ENCODE measurements at regions not wholly inside any gene's neighbourhood (a gene's known extent, or its start where the extent isn't known, plus 50 kb on each side); places are given as distances from the start of the nearest gene placed in this dataset.

- no peak overlapping the region for H3K27ac ChIP-seq
- no peak for TF ChIP-seq CTCF (IDR thresholded peaks at IDR 0.05)
- no peak overlapping the region for H3K9ac ChIP-seq
- H3K4me3 ChIP-seq (ENCODE audit: low read depth, low read length), result no peak overlapping the region
- no peak overlapping the region for H3K4me2 ChIP-seq (ENCODE audit: low read length)
- no peaks in the 10 kb centered on the region for H3K36me3 ChIP-seq (ENCODE audit: control insufficient read depth, insufficient read depth, low read length)
- no peak overlapping the region for H2AFZ ChIP-seq
- no peaks in the 10 kb centered on the region for H3K79me2 ChIP-seq
- no peaks in the 10 kb centered on the region for H3K9me3 ChIP-seq (ENCODE audit: control insufficient read depth, low read length)
- no peaks in the 10 kb centered on the region for H3K4me1 ChIP-seq
- H3K27me3 ChIP-seq (ENCODE audit: control insufficient read depth, insufficient read depth, low read length), result no peaks in the 10 kb centered on the region
Measured at GRCh38 chr3:23019596-23020300, 183.4 kb upstream of the UBE2E2 start.

- TF ChIP-seq CTCF (IDR thresholded peaks at IDR 0.05), result no peak
- H3K36me3 ChIP-seq (ENCODE audit: control insufficient read depth, insufficient read depth, low read length), result no peaks in the 10 kb centered on the region
Measured at GRCh38 chr3:23028294-23028693, 174.8 kb upstream of the UBE2E2 start.

GRCh38 chr3:23029001-23029400 is 174.1 kb upstream of the UBE2E2 start:
- Histone ChIP-seq H3K36me3 (ENCODE audit: control insufficient read depth, insufficient read depth, low read length) (no peaks in the 10 kb centered on the region), H3K4me2 (ENCODE audit: low read length) (no peak overlapping the region), H3K9ac (no peak overlapping the region), H3K79me2 (no peaks in the 10 kb centered on the region), H3K9me3 (ENCODE audit: control insufficient read depth, low read length) (no peaks in the 10 kb centered on the region), H3K4me1 (no peaks in the 10 kb centered on the region), H3K4me3 (ENCODE audit: low read depth, low read length) (no peak overlapping the region), H2AFZ (no peak overlapping the region), H3K27ac (no peak overlapping the region), H3K27me3 (ENCODE audit: control insufficient read depth, insufficient read depth, low read length) (no peaks in the 10 kb centered on the region)
- no peak for TF ChIP-seq CTCF (IDR thresholded peaks at IDR 0.05)

More at GRCh38 chr3:23028294-23028693, 174.8 kb upstream of the UBE2E2 start:
- no peak overlapping the region for H3K4me3 ChIP-seq (ENCODE audit: low read depth, low read length)
- H2AFZ ChIP-seq, result no peak overlapping the region
- H3K4me1 ChIP-seq, result no peaks in the 10 kb centered on the region
- H3K27ac ChIP-seq, result no peak overlapping the region
- H3K27me3 ChIP-seq (ENCODE audit: control insufficient read depth, insufficient read depth, low read length), result no peaks in the 10 kb centered on the region
- no peak overlapping the region for H3K9ac ChIP-seq
- H3K4me2 ChIP-seq (ENCODE audit: low read length), result no peak overlapping the region
- no peaks in the 10 kb centered on the region for H3K79me2 ChIP-seq
- no peaks in the 10 kb centered on the region for H3K9me3 ChIP-seq (ENCODE audit: control insufficient read depth, low read length)

GRCh38 chr3:23035927-23036640 is 167.0 kb upstream of the UBE2E2 start:
- Histone ChIP-seq H3K9ac (no peak overlapping the region), H3K4me2 (ENCODE audit: low read length) (no peak overlapping the region), H3K9me3 (ENCODE audit: control insufficient read depth, low read length) (no peaks in the 10 kb centered on the region), H3K36me3 (ENCODE audit: control insufficient read depth, insufficient read depth, low read length) (no peaks in the 10 kb centered on the region), H3K4me3 (ENCODE audit: low read depth, low read length) (no peak overlapping the region), H3K27me3 (ENCODE audit: control insufficient read depth, insufficient read depth, low read length) (no peaks in the 10 kb centered on the region), H2AFZ (no peak overlapping the region), H3K27ac (no peak overlapping the region), H3K4me1 (no peaks in the 10 kb centered on the region), H3K79me2 (no peaks in the 10 kb centered on the region)
- no peak for TF ChIP-seq CTCF (IDR thresholded peaks at IDR 0.05)

Data from parathyroid adenoma (tissue), 2 donors.